Lower leg skin (tissue), 3 donors: ENCODE measurements at regions not wholly inside any gene's neighbourhood (a gene's known extent, or its start where the extent isn't known, plus 50 kb on each side); places are given as distances from the start of the nearest gene placed in this dataset.

Experiments
- POLR2A ChIP-seq, 2 donors: fragments of 450-650 bp; IDR thresholded peaks; one replicate each; pipeline ENCODE4 v1.6.1; 2016 to 2017; ENCODE audit warnings: antibody characterized with exemption in 2 of 2, mild to moderate bottlenecking in 1 of 2, moderate library complexity in 1 of 2
- TF ChIP-seq, protein P1 (sequence below), 3 donors: fragments of 450-650 bp; IDR thresholded peaks; one replicate each; pipeline ENCODE4 v1.5.1; 2016; ENCODE audit warnings: antibody characterized with exemption in 3 of 3, mild to moderate bottlenecking in 3 of 3, moderate library complexity in 2 of 3

GRCh38 chr4:37002625-37003024 lies 241.9 kb upstream of the NWD2 start:
- TF ChIP-seq POLR2A (IDR thresholded peaks at IDR 0.05): no peak
- TF ChIP-seq, protein P1, sequence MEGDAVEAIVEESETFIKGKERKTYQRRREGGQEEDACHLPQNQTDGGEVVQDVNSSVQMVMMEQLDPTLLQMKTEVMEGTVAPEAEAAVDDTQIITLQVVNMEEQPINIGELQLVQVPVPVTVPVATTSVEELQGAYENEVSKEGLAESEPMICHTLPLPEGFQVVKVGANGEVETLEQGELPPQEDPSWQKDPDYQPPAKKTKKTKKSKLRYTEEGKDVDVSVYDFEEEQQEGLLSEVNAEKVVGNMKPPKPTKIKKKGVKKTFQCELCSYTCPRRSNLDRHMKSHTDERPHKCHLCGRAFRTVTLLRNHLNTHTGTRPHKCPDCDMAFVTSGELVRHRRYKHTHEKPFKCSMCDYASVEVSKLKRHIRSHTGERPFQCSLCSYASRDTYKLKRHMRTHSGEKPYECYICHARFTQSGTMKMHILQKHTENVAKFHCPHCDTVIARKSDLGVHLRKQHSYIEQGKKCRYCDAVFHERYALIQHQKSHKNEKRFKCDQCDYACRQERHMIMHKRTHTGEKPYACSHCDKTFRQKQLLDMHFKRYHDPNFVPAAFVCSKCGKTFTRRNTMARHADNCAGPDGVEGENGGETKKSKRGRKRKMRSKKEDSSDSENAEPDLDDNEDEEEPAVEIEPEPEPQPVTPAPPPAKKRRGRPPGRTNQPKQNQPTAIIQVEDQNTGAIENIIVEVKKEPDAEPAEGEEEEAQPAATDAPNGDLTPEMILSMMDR (IDR thresholded peaks at IDR 0.05): no peak
